ENCODE measurements at regions not wholly inside any gene's neighbourhood (a gene's known extent, or its start where the extent isn't known, plus 50 kb on each side); places are given as distances from the start of the nearest gene placed in this dataset.

- Histone ChIP-seq H3K27me3 (ENCODE audit: insufficient read depth, low read length) (no peaks in the 10 kb centered on the region), H2AFZ (ENCODE audit: low read depth, low read length, poor library complexity, severe bottlenecking) (peak overlapping the region; percentile 7), H3K79me2 (ENCODE audit: insufficient read depth, low read length) (no peaks in the 10 kb centered on the region), H3K4me2 (ENCODE audit: low read length) (no peak overlapping the region), H3K27ac (ENCODE audit: low read depth, low read length) (no peak overlapping the region), H3K4me3 (replicated peaks in 1 of 2; ENCODE audit: low read depth in 1 of 2, low read length in 2 of 2) (no peak overlapping the region), H3K36me3 (ENCODE audit: control insufficient read depth in 1 of 2, insufficient read depth in 2 of 2, low read length in 2 of 2) (no peaks in the 10 kb centered on the region), H3K9ac (ENCODE audit: low read length) (no peak overlapping the region), H3K9me3 (ENCODE audit: control insufficient read depth in 1 of 2, insufficient read depth in 1 of 2, low read depth in 1 of 2, low read length in 2 of 2) (no peaks in the 10 kb centered on the region), H4K20me1 (ENCODE audit: insufficient read depth) (no peaks in the 10 kb centered on the region), H3K4me1 (ENCODE audit: control insufficient read depth in 1 of 2, insufficient read depth in 2 of 2, low read length in 2 of 2) (no peaks in the 10 kb centered on the region), H3K9me2 (ENCODE audit: insufficient read depth) (no peaks in the 10 kb centered on the region)
- TF ChIP-seq CEBPB (IDR thresholded peaks at IDR 0.05; ENCODE audit: low read depth) = no peak
- no peak for TF ChIP-seq RAD21 (IDR thresholded peaks at IDR 0.05; ENCODE audit: low read depth)
- TF ChIP-seq POLR2A (IDR thresholded peaks at IDR 0.05; ENCODE audit: borderline replicate concordance, extremely low read depth, insufficient read depth, insufficient read length) = no peak
- no peak for TF ChIP-seq YY1 (IDR thresholded peaks at IDR 0.05; ENCODE audit: extremely low read depth, insufficient replicate concordance, low read depth, low read length)
- TF ChIP-seq POLR2AphosphoS5 (IDR thresholded peaks at IDR 0.05; ENCODE audit: low read depth, low read length) = no peak
- TF ChIP-seq, protein P1, sequence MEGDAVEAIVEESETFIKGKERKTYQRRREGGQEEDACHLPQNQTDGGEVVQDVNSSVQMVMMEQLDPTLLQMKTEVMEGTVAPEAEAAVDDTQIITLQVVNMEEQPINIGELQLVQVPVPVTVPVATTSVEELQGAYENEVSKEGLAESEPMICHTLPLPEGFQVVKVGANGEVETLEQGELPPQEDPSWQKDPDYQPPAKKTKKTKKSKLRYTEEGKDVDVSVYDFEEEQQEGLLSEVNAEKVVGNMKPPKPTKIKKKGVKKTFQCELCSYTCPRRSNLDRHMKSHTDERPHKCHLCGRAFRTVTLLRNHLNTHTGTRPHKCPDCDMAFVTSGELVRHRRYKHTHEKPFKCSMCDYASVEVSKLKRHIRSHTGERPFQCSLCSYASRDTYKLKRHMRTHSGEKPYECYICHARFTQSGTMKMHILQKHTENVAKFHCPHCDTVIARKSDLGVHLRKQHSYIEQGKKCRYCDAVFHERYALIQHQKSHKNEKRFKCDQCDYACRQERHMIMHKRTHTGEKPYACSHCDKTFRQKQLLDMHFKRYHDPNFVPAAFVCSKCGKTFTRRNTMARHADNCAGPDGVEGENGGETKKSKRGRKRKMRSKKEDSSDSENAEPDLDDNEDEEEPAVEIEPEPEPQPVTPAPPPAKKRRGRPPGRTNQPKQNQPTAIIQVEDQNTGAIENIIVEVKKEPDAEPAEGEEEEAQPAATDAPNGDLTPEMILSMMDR (IDR thresholded peaks at IDR 0.05 in 2 of 3, conservative IDR thresholded peaks at IDR 0.05 in 1 of 3; ENCODE audit: borderline replicate concordance in 1 of 3, insufficient read depth in 1 of 3, low read depth in 2 of 3, low read length in 2 of 3) = no peak
- TF ChIP-seq JUND (IDR thresholded peaks at IDR 0.05) = no peak
- TF ChIP-seq ZNF274 (IDR thresholded peaks at IDR 0.05; ENCODE audit: low read depth, low read length) = no peak
- no peak for TF ChIP-seq CBX3 (IDR thresholded peaks at IDR 0.05; ENCODE audit: low read depth)
- TF ChIP-seq SRF (IDR thresholded peaks at IDR 0.05; ENCODE audit: low read depth) = no peak
- no peak for TF ChIP-seq EZH2phosphoT487 (IDR thresholded peaks at IDR 0.05; ENCODE audit: borderline replicate concordance)
- TF ChIP-seq EZH2 (IDR thresholded peaks at IDR 0.05) = no peak
- ChIA-PET POLR2A (no interaction called here), CTCF (no interaction called here), RAD21 (ENCODE audit: low non-redundant PET in 1 of 2, low total read pairs in 2 of 2, uncharacterized antibody in 2 of 2, unreplicated experiment in 2 of 2) (no interaction called here)
- DNase-seq (ENCODE audit: low read depth, low spot score) (no peak), ATAC-seq (no peak)
- BruUV-seq (replicated peaks) = no TSS peak
- intact Hi-C loops (cut with micrococcal nuclease) = no loop called here
These were observed 442.5 kb downstream of the SEMA3D start for GRCh38 chr7:84744385-84744784.

Data from HCT116 (cell line).